NCI-H345 (cell line): ENCODE measurements at regions not wholly inside any gene's neighbourhood (a gene's known extent, or its start where the extent isn't known, plus 50 kb on each side); places are given as distances from the start of the nearest gene placed in this dataset.
A peak's percentile ranks its signal among the peaks of the same experiment; 100 is the strongest.

Source experiments
- DNase-seq: peaks from one replicate; lab custom pipeline; 2025; lab: John Stamatoyannopoulos, UW

GRCh38 chr15:73803806-73804205, 50.7 kb upstream of the INSYN1 start:
- DNase-seq = no peak

DNA sequence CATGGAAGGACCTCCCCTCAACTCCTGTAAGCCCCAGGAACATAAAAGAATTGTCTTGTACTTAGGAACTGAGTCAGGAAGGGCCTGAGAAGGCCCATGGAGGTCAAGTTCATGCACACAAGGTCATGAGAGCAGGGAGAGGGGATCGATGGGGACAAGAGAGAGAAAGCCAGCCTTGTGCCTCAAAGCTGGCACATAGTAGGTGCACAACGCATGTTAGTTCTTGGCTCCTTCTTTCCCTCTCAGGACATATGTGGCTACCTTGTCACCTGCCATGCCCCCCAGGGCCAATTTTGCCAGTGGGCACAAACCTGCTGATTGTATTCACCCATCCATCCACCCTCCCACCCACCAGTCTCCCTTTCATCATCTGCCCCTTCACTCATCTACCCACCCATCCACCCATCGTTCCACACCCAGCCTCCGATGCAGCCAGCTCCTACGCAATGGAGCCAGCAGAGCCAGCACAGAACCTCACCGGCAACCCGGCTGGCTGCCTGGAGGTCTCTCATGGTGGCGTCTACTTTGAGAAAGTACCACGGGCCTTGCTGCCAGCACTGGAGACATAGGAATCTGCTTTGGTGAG, 52.4 kb upstream of the INSYN1 start:
- DNase-seq = no peak

DNA sequence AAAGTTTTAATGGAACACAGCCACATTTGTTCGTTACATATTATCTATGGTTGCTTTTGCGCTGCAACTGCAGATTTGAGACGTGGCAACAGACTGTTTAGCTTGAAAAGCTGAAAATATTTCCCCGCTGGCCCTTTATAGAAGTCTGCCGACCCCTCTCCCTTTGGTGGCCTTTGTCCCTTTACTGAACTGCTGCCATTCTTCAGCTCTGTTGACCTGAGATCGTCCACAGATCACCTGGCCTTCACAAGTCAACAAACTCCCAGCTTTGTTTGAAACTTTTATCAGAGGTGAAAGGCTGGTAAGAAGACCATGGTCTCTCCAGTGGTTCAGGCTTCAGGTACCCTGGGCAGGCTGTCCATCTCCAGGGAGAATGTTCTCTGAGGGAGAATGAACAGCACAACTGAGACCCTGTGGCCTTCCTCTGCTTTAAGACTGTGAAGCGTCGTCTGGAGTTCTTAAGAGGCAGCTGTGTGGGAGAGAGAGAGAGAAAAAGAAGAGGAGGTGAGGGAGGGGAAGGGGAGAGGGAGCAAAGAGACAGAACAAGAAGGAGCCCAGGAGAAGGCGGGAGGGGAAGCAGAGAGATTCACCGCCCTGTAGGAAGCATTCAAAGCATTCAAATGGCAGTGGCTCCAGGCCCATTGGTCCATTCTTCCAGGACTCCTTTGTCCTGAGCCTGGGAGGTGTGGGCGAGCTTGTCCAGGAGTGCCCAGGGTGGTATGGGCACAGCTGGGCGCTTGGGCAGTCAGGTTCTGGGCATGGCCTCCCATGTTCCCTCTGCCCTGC, 53.7 kb upstream of the INSYN1 start:
- no peak for DNase-seq

DNA sequence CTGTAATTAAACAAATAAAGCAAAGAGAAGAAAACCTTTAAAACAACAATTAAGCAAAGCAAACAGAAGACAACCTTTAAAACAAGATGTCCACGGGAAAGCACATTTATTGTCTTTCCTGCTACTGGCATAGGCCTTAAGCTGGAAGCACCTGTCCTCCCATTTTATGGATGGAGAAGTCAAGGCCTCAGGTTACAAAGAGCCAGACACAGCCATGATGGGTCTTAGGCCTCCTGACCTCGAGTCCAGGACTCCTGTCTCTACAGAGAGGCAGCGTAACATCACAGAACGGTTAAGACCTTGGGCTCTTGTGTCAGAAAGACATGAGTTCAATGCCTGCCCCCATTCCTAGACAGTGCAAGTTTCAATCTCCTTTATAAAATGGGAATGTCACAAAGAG, 54.7 kb upstream of the INSYN1 start:
- no peak for DNase-seq

DNA sequence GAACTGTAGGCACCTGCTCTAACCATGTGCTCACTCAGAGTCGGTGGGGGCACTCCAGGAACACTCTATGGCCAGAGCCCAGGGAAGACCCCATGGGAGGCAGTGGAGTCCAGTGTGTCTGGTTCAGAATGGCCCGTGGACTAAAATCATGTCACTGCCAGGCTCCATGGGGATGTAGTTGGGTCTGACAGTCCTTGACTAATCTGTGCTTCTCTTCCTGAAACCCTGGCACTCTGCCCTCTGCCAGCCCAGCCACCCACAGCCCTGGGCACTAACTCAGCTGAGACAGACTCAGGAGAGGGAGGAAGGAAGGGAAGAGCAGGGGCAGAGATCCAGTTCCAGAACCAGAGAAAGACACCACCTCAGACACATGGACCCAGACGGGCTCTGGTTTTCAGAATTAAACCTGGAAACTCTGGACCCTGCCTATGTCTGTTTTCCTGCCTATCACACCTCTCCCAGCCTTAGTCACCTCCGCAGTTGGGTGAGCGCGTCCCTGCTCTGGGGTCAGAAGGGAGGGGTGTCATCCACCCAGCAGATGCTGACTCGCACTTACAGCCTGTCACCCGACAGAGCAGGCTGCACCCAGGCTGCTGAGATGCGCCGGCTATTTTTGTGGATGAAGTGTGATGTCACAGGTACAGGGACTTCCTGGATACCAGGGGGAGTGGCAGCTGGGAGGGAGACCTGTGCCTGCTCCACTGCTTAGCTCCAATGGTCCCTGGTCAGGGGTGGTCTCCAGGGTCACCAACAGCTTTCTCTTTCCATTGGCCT, 56.8 kb upstream of the INSYN1 start:
- peak; percentile 9 for DNase-seq

DNA sequence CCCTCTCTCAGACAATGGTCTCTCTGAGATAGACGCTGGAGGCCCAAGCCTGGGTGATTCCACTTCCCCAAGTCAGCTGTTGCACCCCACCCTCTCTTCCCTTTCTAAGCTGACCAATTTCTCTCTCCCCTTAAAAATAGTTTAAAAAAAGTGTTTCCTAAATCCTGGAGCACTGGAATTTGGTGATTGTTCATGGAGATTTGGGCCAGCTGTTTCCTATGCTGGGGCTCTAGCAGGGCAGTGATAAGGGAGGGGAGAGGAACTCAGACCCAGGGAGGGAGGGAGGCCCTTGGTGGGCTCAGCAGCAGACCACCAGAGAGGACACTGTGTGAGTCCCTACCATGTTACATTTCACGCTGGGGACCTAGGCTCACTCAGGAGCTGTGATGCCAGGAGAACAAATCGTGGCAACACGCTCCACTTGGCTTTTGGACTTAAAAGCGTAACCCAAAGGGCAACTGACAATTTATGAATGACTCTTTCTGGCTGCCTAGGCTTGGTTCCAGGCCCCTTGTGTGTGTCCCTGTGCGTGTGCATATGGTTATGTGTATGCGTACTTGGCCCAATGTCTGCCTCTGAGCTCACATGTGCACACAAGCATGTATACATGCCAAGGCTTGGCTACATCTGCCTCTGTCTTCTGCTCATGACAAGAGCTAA, 59.8 kb upstream of the INSYN1 start:
- DNase-seq = no peak

GRCh38 chr15:73813589-73813988, 59.8 kb upstream of the TBC1D21 start:
- DNase-seq = no peak

- peak; percentile 10 for DNase-seq
Measured at GRCh38 chr15:73818308-73818985, 54.9 kb upstream of the TBC1D21 start.

DNA sequence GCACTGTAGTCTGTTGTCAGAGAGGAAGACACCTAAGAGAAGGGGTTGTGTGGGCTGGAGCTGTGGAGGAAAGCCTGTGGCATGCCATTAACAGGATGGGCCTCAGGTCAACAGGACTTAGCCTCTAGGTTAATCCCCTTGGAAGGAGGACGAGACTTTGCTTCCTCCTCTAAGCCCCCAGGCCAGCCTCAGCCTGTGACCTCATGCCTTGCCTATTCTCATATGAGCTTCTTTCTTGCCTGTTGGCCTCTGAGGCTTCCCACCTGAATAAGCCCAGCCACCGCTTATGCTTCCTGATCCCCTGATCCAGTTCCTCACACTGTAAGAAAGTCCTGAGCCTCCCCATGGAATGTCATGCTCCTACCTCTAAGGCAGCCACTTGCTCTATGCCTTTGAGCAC, 52.2 kb upstream of the TBC1D21 start:
- no peak for DNase-seq

GRCh38 chr15:73822998-73823397, 50.4 kb upstream of the TBC1D21 start:
- no peak for DNase-seq
